Memory B cell (primary cell): ENCODE measurements at regions not wholly inside any gene's neighbourhood (a gene's known extent, or its start where the extent isn't known, plus 50 kb on each side); places are given as distances from the start of the nearest gene placed in this dataset.

Experiments used
- ATAC-seq: fragments of 150-1000 bp; cut with Tn5 transposase; 2 replicates; pipeline ENCODE4 v1.10.0; 2021; ENCODE audit warnings: low read depth, mild to moderate bottlenecking, moderate library complexity
- DNase-seq, 2 donors: peaks; one replicate each; pipeline ENCODE4 v3.0.0; 2022; ENCODE audit warnings: low spot score in 2 of 2
- H3K27ac Mint-ChIP-seq: one replicate; pipeline ENCODE4 v1.8.0; 2022; ENCODE audit warnings: mild to moderate bottlenecking, moderate library complexity, mixed read lengths
- H3K27me3 Mint-ChIP-seq: one replicate; pipeline ENCODE4 v1.8.0; 2022; ENCODE audit warnings: mixed read lengths
- H3K36me3 Mint-ChIP-seq: one replicate; pipeline ENCODE4 v1.8.0; 2022; ENCODE audit warnings: mild to moderate bottlenecking, mixed read lengths
- H3K4me1 Mint-ChIP-seq: one replicate; pipeline ENCODE4 v1.8.0; 2022; ENCODE audit warnings: mixed read lengths
- H3K4me3 Mint-ChIP-seq: one replicate; pipeline ENCODE4 v1.8.0; 2022; ENCODE audit warnings: mild to moderate bottlenecking, moderate library complexity, mixed read lengths
- H3K9me3 Mint-ChIP-seq: one replicate; pipeline ENCODE4 v1.8.0; 2022; ENCODE audit warnings: mixed read lengths

GRCh38 chr7:41459183-41459582, 243.7 kb downstream of the INHBA start:
- Mint-ChIP-seq H3K27ac (no peak overlapping the region), H3K4me3 (no peak overlapping the region), H3K27me3 (peaks cover 8% of the 10 kb centered on the region), H3K36me3 (no peaks in the 10 kb centered on the region), H3K9me3 (peaks cover 2% of the 10 kb centered on the region), H3K4me1 (no peaks in the 10 kb centered on the region)
- ATAC-seq (no peak), DNase-seq (no peak)

GRCh38 chr7:41457832-41458437, 245.0 kb downstream of the INHBA start:
- ATAC-seq (no peak), DNase-seq (no peak)
- Mint-ChIP-seq H3K27ac (no peak overlapping the region), H3K9me3 (peaks cover 2% of the 10 kb centered on the region), H3K4me3 (no peak overlapping the region), H3K4me1 (no peaks in the 10 kb centered on the region), H3K27me3 (peaks cover 6% of the 10 kb centered on the region), H3K36me3 (no peaks in the 10 kb centered on the region)

- no peak for DNase-seq
- Mint-ChIP-seq H3K36me3 (no peaks in the 10 kb centered on the region), H3K9me3 (no peaks in the 10 kb centered on the region), H3K27me3 (peaks cover 7% of the 10 kb centered on the region), H3K4me3 (no peak overlapping the region), H3K27ac (no peak overlapping the region), H3K4me1 (no peaks in the 10 kb centered on the region)
- no peak for ATAC-seq
Measured at GRCh38 chr7:41451826-41452225, 251.1 kb downstream of the INHBA start.

- Mint-ChIP-seq H3K36me3 (no peaks in the 10 kb centered on the region), H3K4me1 (no peaks in the 10 kb centered on the region), H3K27ac (no peak overlapping the region), H3K4me3 (no peak overlapping the region), H3K9me3 (no peaks in the 10 kb centered on the region), H3K27me3 (peaks cover 7% of the 10 kb centered on the region)
- DNase-seq (no peak), ATAC-seq (no peak)
Measured at GRCh38 chr7:41449694-41450093, 253.2 kb downstream of the INHBA start.

- DNase-seq = no peak
- Mint-ChIP-seq H3K4me1 (no peaks in the 10 kb centered on the region), H3K4me3 (no peak overlapping the region), H3K9me3 (no peaks in the 10 kb centered on the region), H3K27me3 (peaks cover 7% of the 10 kb centered on the region), H3K27ac (no peak overlapping the region), H3K36me3 (no peaks in the 10 kb centered on the region)
- no peak for ATAC-seq
Measured at GRCh38 chr7:41449286-41449685, 253.6 kb downstream of the INHBA start.

GRCh38 chr7:41448104-41448503, 254.8 kb downstream of the INHBA start:
- Mint-ChIP-seq H3K36me3 (no peaks in the 10 kb centered on the region), H3K27me3 (peaks cover 5% of the 10 kb centered on the region)

GRCh38 chr7:41447450-41448042, 255.3 kb downstream of the INHBA start:
- Mint-ChIP-seq H3K9me3 (no peaks in the 10 kb centered on the region), H3K27ac (no peak overlapping the region), H3K4me1 (no peaks in the 10 kb centered on the region), H3K4me3 (no peak overlapping the region), H3K36me3 (no peaks in the 10 kb centered on the region), H3K27me3 (peaks cover 5% of the 10 kb centered on the region)
- no peak for DNase-seq
- no peak for ATAC-seq

More at GRCh38 chr7:41448104-41448503, 254.8 kb downstream of the INHBA start:
- DNase-seq (no peak), ATAC-seq (no peak)
- Mint-ChIP-seq H3K9me3 (no peaks in the 10 kb centered on the region), H3K4me3 (no peak overlapping the region), H3K4me1 (no peaks in the 10 kb centered on the region), H3K27ac (no peak overlapping the region)

GRCh38 chr7:41446606-41447449, 256.1 kb downstream of the INHBA start:
- Mint-ChIP-seq H3K4me1 (no peaks in the 10 kb centered on the region), H3K4me3 (no peak overlapping the region), H3K27ac (no peak overlapping the region), H3K27me3 (peaks cover 4% of the 10 kb centered on the region), H3K9me3 (no peaks in the 10 kb centered on the region), H3K36me3 (no peaks in the 10 kb centered on the region)
- ATAC-seq (no peak), DNase-seq (no peak)

GRCh38 chr7:41445946-41446345, 256.9 kb downstream of the INHBA start:
- H3K4me1 Mint-ChIP-seq = no peaks in the 10 kb centered on the region
- H3K27me3 Mint-ChIP-seq = peaks cover 4% of the 10 kb centered on the region
- ATAC-seq (no peak), DNase-seq (no peak)
- H3K27ac Mint-ChIP-seq = no peak overlapping the region
- H3K4me3 Mint-ChIP-seq = no peak overlapping the region
- no peaks in the 10 kb centered on the region for H3K36me3 Mint-ChIP-seq
- no peaks in the 10 kb centered on the region for H3K9me3 Mint-ChIP-seq

- peaks cover 3% of the 10 kb centered on the region for H3K27me3 Mint-ChIP-seq
- H3K4me3 Mint-ChIP-seq = no peak overlapping the region
- ATAC-seq (no peak), DNase-seq (no peak)
- no peak overlapping the region for H3K27ac Mint-ChIP-seq
- no peaks in the 10 kb centered on the region for H3K4me1 Mint-ChIP-seq
- no peaks in the 10 kb centered on the region for H3K9me3 Mint-ChIP-seq
- H3K36me3 Mint-ChIP-seq = no peaks in the 10 kb centered on the region
Measured at GRCh38 chr7:41445432-41445831, 257.5 kb downstream of the INHBA start.

GRCh38 chr7:41439515-41439879, 263.4 kb downstream of the INHBA start:
- DNase-seq = no peak
- Mint-ChIP-seq H3K27ac (no peak overlapping the region), H3K4me3 (no peak overlapping the region), H3K36me3 (no peaks in the 10 kb centered on the region), H3K4me1 (no peaks in the 10 kb centered on the region), H3K9me3 (no peaks in the 10 kb centered on the region), H3K27me3 (no peaks in the 10 kb centered on the region)
- ATAC-seq = no peak

GRCh38 chr7:41438705-41439514, 264.0 kb downstream of the INHBA start:
- Mint-ChIP-seq H3K27me3 (peaks cover 3% of the 10 kb centered on the region), H3K9me3 (no peaks in the 10 kb centered on the region), H3K4me1 (no peaks in the 10 kb centered on the region), H3K36me3 (no peaks in the 10 kb centered on the region), H3K27ac (no peak overlapping the region), H3K4me3 (no peak overlapping the region)
- DNase-seq (no peak), ATAC-seq (no peak)

- peaks cover 3% of the 10 kb centered on the region for H3K27me3 Mint-ChIP-seq
- ATAC-seq = no peak
- no peak overlapping the region for H3K27ac Mint-ChIP-seq
- no peaks in the 10 kb centered on the region for H3K9me3 Mint-ChIP-seq
- no peak overlapping the region for H3K4me3 Mint-ChIP-seq
- DNase-seq = no peak
- no peaks in the 10 kb centered on the region for H3K36me3 Mint-ChIP-seq
- H3K4me1 Mint-ChIP-seq = no peaks in the 10 kb centered on the region
Measured at GRCh38 chr7:41437257-41438196, 265.4 kb downstream of the INHBA start.
